ENCODE measurements at regions not wholly inside any gene's neighbourhood (a gene's known extent, or its start where the extent isn't known, plus 50 kb on each side); places are given as distances from the start of the nearest gene placed in this dataset.
A peak's percentile ranks its signal among the peaks of the same experiment; 100 is the strongest.

- no peak for TF ChIP-seq HDAC2 (IDR thresholded peaks at IDR 0.05)
These were observed 466.8 kb upstream of the MEX3C start (continued) for GRCh38 chr18:51664236-51664635.

DNA sequence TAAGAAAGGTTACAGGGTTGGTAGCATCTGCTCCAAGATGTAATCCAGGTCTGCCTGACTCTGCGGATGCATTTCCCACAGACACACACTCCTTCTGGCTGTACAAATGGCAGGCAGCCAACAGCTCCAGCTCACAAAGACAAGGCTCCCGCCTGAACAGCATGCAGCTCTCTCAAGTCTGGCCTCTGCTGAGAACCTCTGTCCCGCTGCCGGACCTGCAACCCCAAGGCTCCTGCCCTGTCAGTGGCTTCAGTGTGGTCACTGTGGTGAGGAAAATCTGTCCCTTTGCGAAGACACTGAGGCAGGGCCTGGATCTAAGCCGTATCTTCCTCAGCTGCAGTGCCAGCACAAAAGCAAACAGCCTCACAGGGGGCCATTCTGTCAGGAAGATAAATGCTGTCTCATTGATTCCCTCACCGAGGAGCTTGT, 469.3 kb upstream of the MEX3C start:
- DNase-seq (ENCODE audit: low read depth, low spot score) (no peak), FAIRE-seq (no peak), ATAC-seq (no peak)
- no TSS peak for BruUV-seq (replicated peaks)
- Histone ChIP-seq H3K4me2 (ENCODE audit: control insufficient read depth, insufficient read depth) (no peak overlapping the region), H3K9ac (ENCODE audit: control insufficient read depth, insufficient read depth, low read length) (no peak overlapping the region), H4K20me1 (ENCODE audit: control insufficient read depth, insufficient read depth) (no peaks in the 10 kb centered on the region), H2AFZ (ENCODE audit: control insufficient read depth, low read depth, low read length) (no peak overlapping the region), H3K9me3 (replicated peaks; ENCODE audit: control insufficient read depth, insufficient read depth, low read length) (no peaks in the 10 kb centered on the region), H3K27ac (ENCODE audit: control insufficient read depth, insufficient read depth) (no peak overlapping the region), H3K79me2 (ENCODE audit: control insufficient read depth, insufficient read depth, low read length) (no peaks in the 10 kb centered on the region), H3K4me1 (ENCODE audit: control insufficient read depth, insufficient read depth, low read length) (no peaks in the 10 kb centered on the region), H3K27me3 (replicated peaks in 1 of 2; ENCODE audit: control insufficient read depth in 2 of 2, insufficient read depth in 2 of 2, low read length in 1 of 2) (no peaks in the 10 kb centered on the region), H3K36me3 (ENCODE audit: control insufficient read depth in 2 of 2, insufficient read depth in 2 of 2, low read length in 1 of 2) (no peaks in the 10 kb centered on the region), H3K4me3 (no peak overlapping the region)
- in situ Hi-C loops (cut with MboI) (loop anchor here (5.0 to 25.0 kb wide), 4 partner anchors 621 to 1721 kb away; no protein-coding TSS in a partner anchor), intact Hi-C loops (cut with micrococcal nuclease; ENCODE audit: unreplicated experiment) (loop anchor here (5.0 kb wide), 2 partner anchors 554 to 1236 kb away; no protein-coding TSS in a partner anchor)
- ChIA-PET CTCF (interaction anchor here (1.3 to 5.3 kb wide), 7 partner anchors 35 to 1488 kb away, joined by 4 to 150 read pairs (median 11); no protein-coding TSS in a partner anchor), RAD21 (ENCODE audit: unreplicated experiment) (interaction anchor here (0.9 to 5.1 kb wide), 9 partner anchors 11 to 1004 kb away, joined by 3 to 137 read pairs (median 15); no protein-coding TSS in a partner anchor), SMC1A (ENCODE audit: uncharacterized antibody, unreplicated experiment) (interaction anchor here (1.6 to 5.0 kb wide), 6 partner anchors 44 to 1486 kb away, joined by 5 to 153 read pairs (median 25); no protein-coding TSS in a partner anchor), POLR2A (no interaction called here)
- 48% methylated on average over 7 of the region's 7 CpGs for WGBS (ENCODE audit: insufficient coverage, insufficient replicate concordance, low lambda C conversion rate, missing lambda C conversion rate)
- TF ChIP-seq HDAC2 (IDR thresholded peaks at IDR 0.05) (no peak), MTA2 (IDR thresholded peaks at IDR 0.05; ENCODE audit: low read depth) (no peak), ATF7 (IDR thresholded peaks at IDR 0.05; ENCODE audit: low read depth) (no peak), NR2C2 (IDR thresholded peaks at IDR 0.05; ENCODE audit: borderline replicate concordance, control insufficient read depth, insufficient read length, low read depth) (no peak)

GRCh38 chr18:51668101-51668500, 470.6 kb upstream of the MEX3C start:
- H3K9me3 ChIP-seq (replicated peaks; ENCODE audit: control insufficient read depth, insufficient read depth, low read length): no peaks in the 10 kb centered on the region
- RAD21 ChIA-PET (ENCODE audit: unreplicated experiment): interaction anchor here (0.6 to 5.1 kb wide), 51 partner anchors 10 to 1712 kb away, joined by 3 to 137 read pairs (median 4); no protein-coding TSS in a partner anchor
- ATAC-seq (peak; percentile 90), DNase-seq (ENCODE audit: low read depth, low spot score) (no peak), FAIRE-seq (peak; percentile 89)
- 3% methylated on average over 10 of the region's 10 CpGs for WGBS (ENCODE audit: insufficient coverage, insufficient replicate concordance, low lambda C conversion rate, missing lambda C conversion rate)
- SMC1A ChIA-PET (ENCODE audit: uncharacterized antibody, unreplicated experiment): interaction anchor here (0.6 to 5.0 kb wide), 79 partner anchors 8 to 1713 kb away, joined by 3 to 153 read pairs (median 4); no protein-coding TSS in a partner anchor
- in situ Hi-C loops (cut with MboI) (loop anchor here (5.0 to 25.0 kb wide), 4 partner anchors 619 to 1719 kb away; no protein-coding TSS in a partner anchor), intact Hi-C loops (cut with micrococcal nuclease; ENCODE audit: unreplicated experiment) (loop anchor here (1.0 to 5.0 kb wide), 8 partner anchors 47 to 1234 kb away; no protein-coding TSS in a partner anchor)
- H3K4me3 ChIP-seq: no peak overlapping the region
- BruUV-seq (replicated peaks): no TSS peak
- POLR2A ChIA-PET: interaction anchor here (0.6 to 1.2 kb wide), 2 partner anchors 401 to 622 kb away, joined by 3 read pairs; no protein-coding TSS in a partner anchor
- CTCF ChIA-PET: interaction anchor here (0.6 to 5.3 kb wide), 54 partner anchors 12 to 1715 kb away, joined by 3 to 150 read pairs (median 4); no protein-coding TSS in a partner anchor
- H3K27ac ChIP-seq (ENCODE audit: control insufficient read depth, insufficient read depth): no peak overlapping the region
- H3K36me3 ChIP-seq (ENCODE audit: control insufficient read depth in 2 of 2, insufficient read depth in 2 of 2, low read length in 1 of 2): no peaks in the 10 kb centered on the region
- H2AFZ ChIP-seq (ENCODE audit: control insufficient read depth, low read depth, low read length): no peak overlapping the region
- no peaks in the 10 kb centered on the region for H3K79me2 ChIP-seq (ENCODE audit: control insufficient read depth, insufficient read depth, low read length)
- H3K4me1 ChIP-seq (ENCODE audit: control insufficient read depth, insufficient read depth, low read length): no peaks in the 10 kb centered on the region
- no peak overlapping the region for H3K9ac ChIP-seq (ENCODE audit: control insufficient read depth, insufficient read depth, low read length)
- H3K27me3 ChIP-seq (replicated peaks in 1 of 2; ENCODE audit: control insufficient read depth in 2 of 2, insufficient read depth in 2 of 2, low read length in 1 of 2): no peaks in the 10 kb centered on the region
- H4K20me1 ChIP-seq (ENCODE audit: control insufficient read depth, insufficient read depth): no peaks in the 10 kb centered on the region
- H3K4me2 ChIP-seq (ENCODE audit: control insufficient read depth, insufficient read depth): no peak overlapping the region
- TF ChIP-seq TCF12 (IDR thresholded peaks at IDR 0.05; ENCODE audit: low read depth, low read length): no peak
- TF ChIP-seq BACH1 (IDR thresholded peaks at IDR 0.05; ENCODE audit: borderline replicate concordance): no peak
- no peak for TF ChIP-seq ZSCAN29 (IDR thresholded peaks at IDR 0.05)
- no peak for TF ChIP-seq RUNX3 (IDR thresholded peaks at IDR 0.05; ENCODE audit: low read length)
- TF ChIP-seq RELA (IDR thresholded peaks at IDR 0.05; ENCODE audit: borderline replicate concordance, partially characterized antibody): peak; percentile 53
- TF ChIP-seq, protein P1, sequence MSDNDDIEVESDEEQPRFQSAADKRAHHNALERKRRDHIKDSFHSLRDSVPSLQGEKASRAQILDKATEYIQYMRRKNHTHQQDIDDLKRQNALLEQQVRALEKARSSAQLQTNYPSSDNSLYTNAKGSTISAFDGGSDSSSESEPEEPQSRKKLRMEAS (IDR thresholded peaks at IDR 0.05; ENCODE audit: low read depth, low read length): 0 out of 2 replicates have a peak, but pooled peaks have one; percentile 40
- TF ChIP-seq CHD2 (IDR thresholded peaks at IDR 0.05; ENCODE audit: borderline replicate concordance, low read depth, low read length): 0 out of 2 replicates have a peak, but pooled peaks have one; percentile 7
- TF ChIP-seq CBX5 (IDR thresholded peaks at IDR 0.05; ENCODE audit: low read depth): 0 out of 2 replicates have a peak, but pooled peaks have one; percentile 44
- TF ChIP-seq BHLHE40 (IDR thresholded peaks at IDR 0.05; ENCODE audit: borderline replicate concordance in 1 of 2, low read depth in 2 of 2, low read length in 1 of 2): peak; percentile 58 to 73; a peak in 2 of 4 replicates
- TF ChIP-seq ZBED1 (IDR thresholded peaks at IDR 0.05; ENCODE audit: borderline replicate concordance): no peak
- TF ChIP-seq SMC3 (IDR thresholded peaks at IDR 0.05; ENCODE audit: borderline replicate concordance, low read length): peak; percentile 97
- TF ChIP-seq ZNF207 (IDR thresholded peaks at IDR 0.05; ENCODE audit: borderline replicate concordance): 0 out of 2 replicates have a peak, but pooled peaks have one; percentile 53
- TF ChIP-seq RB1 (IDR thresholded peaks at IDR 0.05; ENCODE audit: borderline replicate concordance): peak; percentile 61; the same call in 1 of the 2 replicates

Data from GM12878 (cell line).